ENCODE measurements at regions not wholly inside any gene's neighbourhood (a gene's known extent, or its start where the extent isn't known, plus 50 kb on each side); places are given as distances from the start of the nearest gene placed in this dataset.

- TF ChIP-seq POLR2A (IDR thresholded peaks at IDR 0.05) (no peak), POLR2AphosphoS5 (IDR thresholded peaks at IDR 0.05; ENCODE audit: insufficient read depth in 1 of 2, low read depth in 1 of 2) (no peak)
These were observed 79.4 kb upstream of the TTC34 start for GRCh38 chr1:2880812-2881295.
